Activated CD8-positive, alpha-beta T cell treated with anti-CD3 and anti-CD28 coated beads, Interleukin-2, amount 10 ng/mL, durations not matched to agents 7 days and 5 days (primary cell): ENCODE measurements at regions not wholly inside any gene's neighbourhood (a gene's known extent, or its start where the extent isn't known, plus 50 kb on each side); places are given as distances from the start of the nearest gene placed in this dataset.
"Not testable (repeated sequence)": the region's sequence is repeated elsewhere in the genome, so short reads cannot be mapped to it uniquely, and the experiment has no call there.

Source experiments
- ATAC-seq: fragments of 150-1000 bp; cut with Tn5 transposase; one replicate; pipeline ENCODE4 v1.10.0; 2021; ENCODE audit warnings: moderate library complexity
- CTCF ChIA-PET: fragments of 350-600 bp; sonication (Branson Sonifier 250); formaldehyde crosslinking; loops from one replicate; lab custom pipeline; 2021; ENCODE audit warnings: antibody characterized with exemption; lab: Charles Lee
- POLR2A ChIA-PET: fragments of 350-600 bp; sonication (Branson Sonifier 250); formaldehyde crosslinking; loops from one replicate; lab custom pipeline; 2021; ENCODE audit warnings: antibody characterized with exemption; lab: Charles Lee
- DNase-seq: peaks from one replicate; pipeline ENCODE4 v3.0.0-alpha.2; 2020
- H3K27ac Mint-ChIP-seq: one replicate; pipeline ENCODE4 v1.8.0; 2021; ENCODE audit warnings: mild to moderate bottlenecking, mixed read lengths
- H3K27me3 Mint-ChIP-seq: one replicate; pipeline ENCODE4 v1.8.0; 2021; ENCODE audit warnings: low read depth, mixed read lengths
- H3K36me3 Mint-ChIP-seq: one replicate; pipeline ENCODE4 v1.8.0; 2021; ENCODE audit warnings: low read depth, mixed read lengths
- H3K4me1 Mint-ChIP-seq: one replicate; pipeline ENCODE4 v1.8.0; 2021; ENCODE audit warnings: low read depth, mixed read lengths
- H3K4me3 Mint-ChIP-seq: one replicate; pipeline ENCODE4 v1.8.0; 2021; ENCODE audit warnings: mild to moderate bottlenecking, mixed read lengths
- H3K9me3 Mint-ChIP-seq: one replicate; pipeline ENCODE4 v1.8.0; 2022; ENCODE audit warnings: mixed read lengths; ENCODE audit not compliant: insufficient read depth

DNA sequence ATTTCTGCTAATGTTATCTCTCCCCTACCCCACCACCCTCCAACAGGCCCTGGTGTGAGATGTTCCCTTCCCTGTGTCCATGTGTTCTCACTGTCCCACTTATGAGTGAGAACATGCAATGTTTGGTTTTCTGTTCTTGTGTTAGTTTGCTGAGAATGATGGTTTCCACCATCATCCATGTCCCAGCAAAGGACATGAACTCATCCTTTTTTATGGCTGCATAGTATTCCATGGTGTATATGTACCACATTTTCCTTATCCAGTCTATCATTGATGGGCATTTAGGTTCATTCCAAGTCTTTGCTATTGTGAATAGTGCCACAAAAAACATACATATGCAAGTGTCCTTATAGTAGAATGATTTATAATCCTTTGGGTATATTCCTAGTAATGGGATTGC, 104.5 kb downstream of the ZNF33B start:
- ATAC-seq, H3K4me3 Mint-ChIP-seq, H3K27ac Mint-ChIP-seq, H3K4me1 Mint-ChIP-seq, POLR2A ChIA-PET, DNase-seq, CTCF ChIA-PET, H3K27me3 Mint-ChIP-seq: not testable (repeated sequence)
- Mint-ChIP-seq H3K36me3 (peaks cover 30% of the 10 kb centered on the region), H3K9me3 (peaks cover 38% of the 10 kb centered on the region)

DNA sequence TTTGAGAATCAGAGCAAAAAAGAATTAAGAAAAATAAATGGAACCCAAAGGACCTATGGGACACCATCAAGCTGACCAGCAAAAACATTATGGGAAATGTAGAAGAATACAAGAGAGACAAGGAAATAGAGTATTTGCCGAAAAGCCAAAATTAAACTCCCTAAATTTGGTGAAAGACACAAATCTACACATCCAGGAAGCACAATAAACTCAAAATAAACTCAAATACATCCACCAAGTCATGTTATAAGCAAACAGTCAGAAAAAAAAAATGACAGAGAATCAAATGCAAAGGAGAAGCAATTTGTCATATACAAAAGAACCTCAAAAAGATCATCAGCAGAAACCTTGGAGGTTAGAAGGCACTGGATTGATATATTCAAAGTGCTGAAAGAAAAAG, 105.4 kb downstream of the ZNF33B start:
- H3K27me3 Mint-ChIP-seq: no peaks in the 10 kb centered on the region
- peaks cover 33% of the 10 kb centered on the region for H3K9me3 Mint-ChIP-seq
- ATAC-seq (no peak), DNase-seq (no peak)
- ChIA-PET POLR2A (no interaction called here), CTCF (no interaction called here)
- H3K36me3 Mint-ChIP-seq: peaks cover 21% of the 10 kb centered on the region
- H3K27ac Mint-ChIP-seq: no peak overlapping the region
- no peaks in the 10 kb centered on the region for H3K4me1 Mint-ChIP-seq
- no peak overlapping the region for H3K4me3 Mint-ChIP-seq

DNA sequence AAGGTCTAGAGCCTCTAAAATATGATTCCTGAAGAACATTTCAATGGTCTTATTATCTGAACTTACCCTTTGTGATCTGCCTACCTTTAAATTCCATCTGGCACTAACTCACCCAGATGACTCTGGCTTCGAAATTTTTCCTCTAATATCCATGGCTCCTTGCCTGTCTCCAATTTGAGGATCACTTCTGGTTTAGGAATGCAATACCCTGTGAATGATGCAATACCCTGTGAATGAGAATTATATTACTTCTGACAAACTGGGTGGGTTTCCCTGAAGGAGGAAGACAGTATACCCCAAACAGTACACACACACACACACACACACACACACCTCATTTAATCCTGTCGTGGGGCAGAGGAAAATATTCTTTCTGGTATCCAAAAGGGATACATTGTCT, 115.3 kb downstream of the ZNF33B start:
- Mint-ChIP-seq H3K36me3 (peaks cover 57% of the 10 kb centered on the region), H3K27ac (no peak overlapping the region), H3K9me3 (peaks cover 38% of the 10 kb centered on the region), H3K4me1 (no peaks in the 10 kb centered on the region), H3K27me3 (no peaks in the 10 kb centered on the region), H3K4me3 (no peak overlapping the region)
- no peak for DNase-seq
- no peak for ATAC-seq
- ChIA-PET POLR2A (no interaction called here), CTCF (no interaction called here)

DNA sequence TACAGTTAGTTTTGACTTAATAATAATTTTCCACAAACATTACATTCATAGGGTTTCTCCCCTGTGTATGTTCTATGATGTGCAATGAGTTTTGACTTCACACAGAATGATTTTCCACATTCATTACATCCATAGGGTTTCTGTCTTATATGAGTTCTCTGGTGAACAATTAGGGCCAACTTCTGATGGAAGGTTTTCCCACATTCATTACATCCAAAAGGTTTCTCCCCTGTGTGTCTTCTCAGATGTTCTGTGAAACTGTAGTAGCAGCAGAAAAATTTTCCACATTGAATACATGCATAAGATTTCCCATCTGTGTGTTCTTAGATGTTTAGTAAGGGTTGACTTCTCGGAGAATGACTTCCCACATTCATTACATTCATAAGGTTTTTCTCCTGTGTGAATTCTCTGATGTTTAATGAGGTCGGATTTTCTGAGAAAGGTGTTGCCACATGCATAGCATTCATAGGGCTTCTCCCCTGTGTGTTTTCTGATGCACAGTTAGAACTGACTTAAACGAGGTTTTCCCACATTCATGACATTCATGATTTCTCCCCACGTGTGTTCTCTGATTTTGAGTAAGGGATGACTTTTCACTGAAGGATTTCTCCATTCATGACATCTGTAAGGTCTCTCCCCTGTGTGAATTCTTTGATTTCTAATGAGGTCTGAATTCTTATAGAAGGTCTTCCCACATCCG, 118.5 kb downstream of the ZNF33B start:
- ChIA-PET CTCF (no interaction called here), POLR2A (no interaction called here)
- ATAC-seq (no peak), DNase-seq (no peak)
- H3K4me3 Mint-ChIP-seq: no peak overlapping the region
- no peaks in the 10 kb centered on the region for H3K4me1 Mint-ChIP-seq
- no peaks in the 10 kb centered on the region for H3K27me3 Mint-ChIP-seq
- H3K36me3 Mint-ChIP-seq: peaks cover 56% of the 10 kb centered on the region
- H3K27ac Mint-ChIP-seq: no peak overlapping the region
- H3K9me3 Mint-ChIP-seq: peaks cover 63% of the 10 kb centered on the region

DNA sequence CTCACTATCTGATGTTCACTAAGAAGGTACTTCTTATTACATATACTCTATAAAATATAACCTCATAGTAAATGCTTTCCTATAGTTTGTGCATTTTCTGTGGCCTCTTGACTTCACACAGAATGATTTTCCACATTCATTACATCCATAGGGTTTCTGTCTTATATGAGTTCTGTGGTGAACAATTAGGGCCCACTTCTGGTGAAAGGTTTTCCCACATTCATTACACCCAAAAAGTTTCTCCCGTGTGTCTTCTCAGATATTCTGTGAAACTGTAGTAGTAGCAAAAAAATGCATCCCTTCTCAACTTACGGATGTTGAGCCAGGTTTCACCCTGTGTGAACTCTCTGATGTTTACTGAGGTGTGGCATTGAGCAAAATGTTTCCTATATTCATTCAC, 119.3 kb downstream of the ZNF33B start:
- peaks cover 50% of the 10 kb centered on the region for H3K36me3 Mint-ChIP-seq
- H3K27me3 Mint-ChIP-seq: no peaks in the 10 kb centered on the region
- no peak overlapping the region for H3K4me3 Mint-ChIP-seq
- no peak overlapping the region for H3K27ac Mint-ChIP-seq
- POLR2A ChIA-PET: no interaction called here
- no peak for DNase-seq
- no peaks in the 10 kb centered on the region for H3K4me1 Mint-ChIP-seq
- peaks cover 70% of the 10 kb centered on the region for H3K9me3 Mint-ChIP-seq
- CTCF ChIA-PET: no interaction called here
- no peak for ATAC-seq

DNA sequence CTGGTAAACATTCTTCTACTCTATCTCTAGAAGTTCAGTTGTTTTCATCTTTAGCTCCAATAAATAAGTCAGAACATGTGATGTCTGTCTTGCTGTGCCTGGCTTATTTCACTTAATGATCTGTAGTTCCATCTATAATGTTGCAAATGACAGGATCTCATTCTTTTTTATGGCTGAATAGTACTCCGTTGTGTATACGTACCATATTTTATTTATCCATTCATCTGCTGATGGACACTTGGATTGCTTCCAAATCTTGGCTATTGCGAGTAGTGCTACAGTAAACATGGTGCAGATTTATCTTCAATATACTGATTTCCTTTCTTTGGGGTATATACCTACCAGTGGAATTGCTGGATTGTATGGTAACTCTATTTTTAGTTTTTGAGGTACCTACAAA, 124.4 kb downstream of the ZNF33B start:
- Mint-ChIP-seq H3K27me3 (no peaks in the 10 kb centered on the region), H3K27ac (no peak overlapping the region), H3K4me1 (no peaks in the 10 kb centered on the region), H3K9me3 (peaks cover 59% of the 10 kb centered on the region), H3K4me3 (no peak overlapping the region), H3K36me3 (peaks cover 5% of the 10 kb centered on the region)
- CTCF ChIA-PET: no interaction called here
- DNase-seq (no peak), ATAC-seq (no peak)
- POLR2A ChIA-PET: no interaction called here

DNA sequence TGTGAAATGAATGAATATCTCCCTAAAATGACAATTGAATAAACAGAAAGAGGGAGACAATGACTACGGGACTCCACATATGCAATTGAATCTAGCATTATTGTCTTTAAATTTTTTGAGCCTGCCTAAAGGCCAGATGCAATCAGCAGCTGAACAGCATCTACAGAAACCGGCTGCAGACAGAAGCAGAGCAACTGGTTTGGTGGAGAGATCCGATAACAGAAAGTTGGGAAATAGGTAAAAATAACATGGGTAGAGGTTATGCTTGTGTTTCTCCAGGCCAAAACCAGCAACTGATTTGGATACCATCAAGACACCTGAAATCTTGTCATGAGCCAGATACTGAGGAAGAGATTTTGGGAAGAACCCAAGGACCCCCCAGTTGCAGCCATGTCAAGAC, 146.6 kb downstream of the ZNF33B start:
- H3K36me3 Mint-ChIP-seq: no peaks in the 10 kb centered on the region
- H3K27ac Mint-ChIP-seq: no peak overlapping the region
- ChIA-PET POLR2A (no interaction called here), CTCF (no interaction called here)
- ATAC-seq: no peak
- H3K4me3 Mint-ChIP-seq: no peak overlapping the region
- H3K9me3 Mint-ChIP-seq: peaks cover 6% of the 10 kb centered on the region
- H3K27me3 Mint-ChIP-seq: no peaks in the 10 kb centered on the region
- no peaks in the 10 kb centered on the region for H3K4me1 Mint-ChIP-seq
- no peak for DNase-seq

DNA sequence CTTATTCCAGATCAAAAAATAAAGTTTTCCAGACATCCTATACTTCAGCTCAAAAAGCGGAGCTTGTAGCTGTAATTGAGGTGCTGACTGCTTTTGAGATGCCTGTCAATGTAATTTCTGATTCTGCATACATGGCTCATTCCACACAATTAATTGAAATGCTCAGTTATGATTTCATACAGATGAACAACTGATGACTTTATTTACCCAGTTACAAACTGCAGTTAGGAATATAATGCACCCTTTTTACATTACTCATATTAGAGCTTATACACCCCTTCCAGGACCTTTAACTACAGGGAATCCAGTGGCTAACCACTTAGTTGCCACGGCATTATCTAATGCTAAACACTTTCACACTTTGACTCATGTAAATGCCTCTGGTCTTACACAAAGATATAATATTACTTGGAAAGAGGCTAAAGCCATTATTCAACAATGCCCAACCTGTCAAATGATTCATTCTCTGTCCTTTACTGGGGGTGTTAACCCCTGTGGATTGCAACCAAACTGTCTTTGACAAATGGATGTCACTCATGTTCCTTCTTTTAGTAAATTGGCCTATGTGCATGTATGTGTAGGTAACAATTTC, 147.3 kb downstream of the ZNF33B start:
- ATAC-seq (no peak), DNase-seq (no peak)
- Mint-ChIP-seq H3K4me1 (no peaks in the 10 kb centered on the region), H3K4me3 (no peak overlapping the region), H3K27me3 (no peaks in the 10 kb centered on the region), H3K36me3 (no peaks in the 10 kb centered on the region), H3K27ac (no peak overlapping the region), H3K9me3 (peaks cover 6% of the 10 kb centered on the region)
- ChIA-PET CTCF (no interaction called here), POLR2A (no interaction called here)

DNA sequence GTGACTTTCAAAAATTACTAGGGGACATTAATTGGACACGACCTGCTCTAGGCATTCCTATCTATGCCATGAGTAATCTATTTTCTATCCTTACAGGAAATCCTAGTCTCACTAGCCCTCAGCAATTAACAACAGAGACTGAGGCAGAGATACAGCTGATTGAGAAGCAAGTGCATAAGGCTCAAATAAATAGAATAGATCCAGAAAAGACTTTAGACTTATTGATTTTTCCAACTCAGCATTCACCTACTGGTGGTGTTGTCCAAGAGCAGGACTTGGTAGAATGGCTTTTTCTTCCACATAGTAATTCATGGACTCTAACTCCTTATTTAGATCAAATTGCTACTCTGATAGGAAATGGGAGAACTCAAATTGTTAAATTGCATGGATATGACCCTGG, 148.0 kb downstream of the ZNF33B start:
- H3K4me3 Mint-ChIP-seq: no peak overlapping the region
- H3K36me3 Mint-ChIP-seq: no peaks in the 10 kb centered on the region
- DNase-seq (no peak), ATAC-seq (no peak)
- POLR2A ChIA-PET: no interaction called here
- peaks cover 6% of the 10 kb centered on the region for H3K9me3 Mint-ChIP-seq
- no peaks in the 10 kb centered on the region for H3K4me1 Mint-ChIP-seq
- CTCF ChIA-PET: no interaction called here
- H3K27ac Mint-ChIP-seq: no peak overlapping the region
- no peaks in the 10 kb centered on the region for H3K27me3 Mint-ChIP-seq

DNA sequence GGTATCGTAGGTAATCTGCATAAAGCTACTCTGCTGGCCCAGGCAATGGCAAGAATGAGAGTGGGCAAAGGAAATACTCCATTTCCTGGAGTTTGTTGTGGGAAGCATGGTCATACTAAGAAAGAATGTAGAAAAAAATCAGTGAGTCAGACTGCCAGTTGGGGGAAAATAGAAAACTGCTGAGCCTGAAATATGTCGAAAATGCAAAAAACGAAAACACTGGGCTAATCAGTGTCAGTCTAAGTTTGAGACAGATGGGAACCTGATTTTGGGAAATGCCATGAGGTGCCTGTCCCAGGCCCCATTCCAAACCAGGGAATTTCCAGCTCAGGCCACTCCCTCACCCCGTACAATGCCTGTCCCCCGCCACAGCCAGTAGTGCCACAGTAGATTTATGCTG, 150.0 kb downstream of the ZNF33B start:
- no peak overlapping the region for H3K4me3 Mint-ChIP-seq
- POLR2A ChIA-PET: no interaction called here

DNA sequence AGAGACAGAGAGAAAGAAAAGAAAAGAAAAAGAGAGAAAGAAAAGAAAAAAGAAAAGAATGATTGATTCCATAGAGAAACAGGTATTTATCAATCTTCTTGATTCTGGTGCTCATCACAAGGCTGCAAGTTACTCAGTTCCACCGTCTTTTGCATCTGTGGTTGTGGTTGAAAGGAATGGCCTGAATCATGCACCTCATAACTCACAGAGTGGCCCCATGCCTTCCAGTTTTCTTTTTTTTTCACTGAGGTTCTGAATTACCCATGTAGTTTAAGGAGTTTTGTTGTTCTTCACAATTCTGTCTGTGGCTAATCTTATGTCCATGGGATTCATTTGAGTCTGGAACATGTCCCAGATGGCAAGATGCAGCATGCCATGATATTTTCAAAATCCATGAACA, 156.0 kb downstream of the ZNF33B start:
- ATAC-seq (no peak), DNase-seq (no peak)
- Mint-ChIP-seq H3K27ac (no peak overlapping the region), H3K9me3 (no peaks in the 10 kb centered on the region), H3K36me3 (no peaks in the 10 kb centered on the region), H3K4me3 (no peak overlapping the region), H3K27me3 (no peaks in the 10 kb centered on the region), H3K4me1 (no peaks in the 10 kb centered on the region)
- ChIA-PET CTCF (no interaction called here), POLR2A (no interaction called here)

More for the DNA sequence above, 150.0 kb downstream of the ZNF33B start:
- H3K4me1 Mint-ChIP-seq: no peaks in the 10 kb centered on the region
- no peaks in the 10 kb centered on the region for H3K36me3 Mint-ChIP-seq
- ATAC-seq (no peak), DNase-seq (no peak)
- CTCF ChIA-PET: no interaction called here
- no peaks in the 10 kb centered on the region for H3K9me3 Mint-ChIP-seq
- no peaks in the 10 kb centered on the region for H3K27me3 Mint-ChIP-seq
- H3K27ac Mint-ChIP-seq: no peak overlapping the region

DNA sequence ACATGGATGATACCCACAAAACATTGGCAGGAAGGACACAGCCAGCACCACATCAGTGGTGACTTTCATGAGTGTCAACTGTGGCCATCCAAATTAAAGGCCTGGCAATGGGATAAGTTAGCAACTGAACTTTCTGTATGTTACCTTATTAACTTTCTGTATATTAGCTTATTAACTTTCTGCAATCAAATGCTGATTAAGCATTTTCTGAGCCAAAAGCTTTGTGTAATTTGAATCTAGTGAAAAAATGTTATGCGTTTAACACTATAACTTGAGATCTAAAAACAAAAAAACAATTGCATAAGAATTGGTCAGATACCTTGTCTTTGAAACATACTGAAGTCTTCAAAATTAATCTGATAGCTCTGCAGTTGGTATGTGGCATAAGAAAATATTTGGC, 159.3 kb downstream of the ZNF33B start:
- no peaks in the 10 kb centered on the region for H3K9me3 Mint-ChIP-seq
- ATAC-seq (no peak), DNase-seq (no peak)
- H3K4me3 Mint-ChIP-seq: no peak overlapping the region
- peaks cover 2% of the 10 kb centered on the region for H3K36me3 Mint-ChIP-seq
- H3K27ac Mint-ChIP-seq: no peak overlapping the region
- peaks cover 10% of the 10 kb centered on the region for H3K27me3 Mint-ChIP-seq
- H3K4me1 Mint-ChIP-seq: peaks cover 3% of the 10 kb centered on the region
- ChIA-PET POLR2A (no interaction called here), CTCF (no interaction called here)

DNA sequence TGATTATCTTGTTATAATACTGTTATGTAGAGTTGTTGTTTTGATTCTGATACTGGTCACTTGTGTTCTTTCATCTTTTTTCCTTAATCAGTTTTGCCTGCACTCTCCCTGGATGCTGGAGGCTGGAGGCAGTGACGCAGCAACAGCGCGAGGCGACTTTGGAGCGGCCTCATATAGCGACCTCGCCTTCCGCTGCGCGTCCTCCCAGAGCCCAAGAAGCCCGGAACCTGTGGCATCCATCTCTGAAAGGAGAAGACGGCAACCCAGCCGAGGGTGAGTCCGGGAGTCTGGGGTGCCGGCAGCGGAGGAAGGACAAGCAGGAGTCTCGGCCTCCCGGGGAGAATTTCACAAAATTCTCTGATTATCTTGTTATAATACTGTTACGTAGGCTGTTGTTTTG, 161.2 kb downstream of the ZNF33B start:
- H3K27ac Mint-ChIP-seq: no peak overlapping the region
- DNase-seq (no peak), ATAC-seq (no peak)
- peaks cover 3% of the 10 kb centered on the region for H3K4me1 Mint-ChIP-seq
- peaks cover 12% of the 10 kb centered on the region for H3K27me3 Mint-ChIP-seq
- POLR2A ChIA-PET: no interaction called here
- no peak overlapping the region for H3K4me3 Mint-ChIP-seq
- CTCF ChIA-PET: no interaction called here
- peaks cover 2% of the 10 kb centered on the region for H3K36me3 Mint-ChIP-seq
- H3K9me3 Mint-ChIP-seq: no peaks in the 10 kb centered on the region
